WERI-Rb-1 (cell line): ENCODE measurements at regions not wholly inside any gene's neighbourhood (a gene's known extent, or its start where the extent isn't known, plus 50 kb on each side); places are given as distances from the start of the nearest gene placed in this dataset.

Source experiments
- DNase-seq: peaks from one replicate; pipeline ENCODE4 v3.0.0-alpha.2; 2020
- H3K27ac ChIP-seq: fragments of 250-450 bp; sonication (Bioruptor Pico); 2 replicates; pipeline ENCODE4 v1.5.1; 2020; ENCODE audit warnings: mild to moderate bottlenecking, moderate library complexity
- H3K27me3 ChIP-seq: fragments of 250-450 bp; sonication (Bioruptor Pico); 2 replicates; pipeline ENCODE4 v1.5.1; 2021; ENCODE audit warnings: mild to moderate bottlenecking, low read depth, moderate library complexity; ENCODE audit not compliant: insufficient read depth, severe bottlenecking
- H3K36me3 ChIP-seq: fragments of 250-450 bp; sonication (Bioruptor Pico); 2 replicates; pipeline ENCODE4 v1.5.1; 2020; ENCODE audit warnings: mild to moderate bottlenecking, moderate library complexity
- H3K4me3 ChIP-seq: 2 replicates; pipeline ENCODE4 v1.5.1; 2011; ENCODE audit warnings: low read depth, mild to moderate bottlenecking, control low read depth, low read length
- H3K9me3 ChIP-seq: fragments of 250-450 bp; sonication (Bioruptor Pico); 2 replicates; pipeline ENCODE4 v1.5.1; 2021; ENCODE audit warnings: mild to moderate bottlenecking, moderate library complexity; ENCODE audit not compliant: severe bottlenecking
- TF ChIP-seq, protein P1 (sequence below): IDR thresholded peaks from 2 replicates; pipeline ENCODE4 v1.5.1; 2011; ENCODE audit warnings: low read depth, mild to moderate bottlenecking, control low read depth, inconsistent platforms, low read length

DNA sequence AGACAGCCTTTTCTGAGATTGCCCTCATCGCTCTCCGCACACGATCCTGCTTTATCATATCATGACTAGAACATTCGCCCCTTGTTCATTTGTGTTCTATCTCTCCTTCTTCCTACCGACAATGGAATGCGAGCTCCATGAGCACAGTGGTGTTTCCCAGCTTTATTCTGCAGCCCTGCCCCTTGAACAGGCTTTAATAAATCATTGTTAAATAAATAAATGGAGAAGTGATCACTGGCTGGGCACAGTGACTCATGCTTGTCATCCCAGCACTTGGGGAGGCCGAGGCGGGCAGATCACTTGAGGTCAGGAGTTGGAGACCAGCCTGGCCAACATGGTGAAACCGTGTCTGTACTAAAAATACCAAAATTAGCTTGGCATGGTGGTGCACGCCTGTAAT is 1063.3 kb upstream of the EEF2KMT start:
- no peaks in the 10 kb centered on the region for H3K27me3 ChIP-seq
- no peaks in the 10 kb centered on the region for H3K9me3 ChIP-seq
- H3K4me3 ChIP-seq: no peak overlapping the region
- H3K36me3 ChIP-seq: no peaks in the 10 kb centered on the region
- H3K27ac ChIP-seq: no peak overlapping the region
- TF ChIP-seq, protein P1, sequence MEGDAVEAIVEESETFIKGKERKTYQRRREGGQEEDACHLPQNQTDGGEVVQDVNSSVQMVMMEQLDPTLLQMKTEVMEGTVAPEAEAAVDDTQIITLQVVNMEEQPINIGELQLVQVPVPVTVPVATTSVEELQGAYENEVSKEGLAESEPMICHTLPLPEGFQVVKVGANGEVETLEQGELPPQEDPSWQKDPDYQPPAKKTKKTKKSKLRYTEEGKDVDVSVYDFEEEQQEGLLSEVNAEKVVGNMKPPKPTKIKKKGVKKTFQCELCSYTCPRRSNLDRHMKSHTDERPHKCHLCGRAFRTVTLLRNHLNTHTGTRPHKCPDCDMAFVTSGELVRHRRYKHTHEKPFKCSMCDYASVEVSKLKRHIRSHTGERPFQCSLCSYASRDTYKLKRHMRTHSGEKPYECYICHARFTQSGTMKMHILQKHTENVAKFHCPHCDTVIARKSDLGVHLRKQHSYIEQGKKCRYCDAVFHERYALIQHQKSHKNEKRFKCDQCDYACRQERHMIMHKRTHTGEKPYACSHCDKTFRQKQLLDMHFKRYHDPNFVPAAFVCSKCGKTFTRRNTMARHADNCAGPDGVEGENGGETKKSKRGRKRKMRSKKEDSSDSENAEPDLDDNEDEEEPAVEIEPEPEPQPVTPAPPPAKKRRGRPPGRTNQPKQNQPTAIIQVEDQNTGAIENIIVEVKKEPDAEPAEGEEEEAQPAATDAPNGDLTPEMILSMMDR: no peak
- no peak for DNase-seq

DNA sequence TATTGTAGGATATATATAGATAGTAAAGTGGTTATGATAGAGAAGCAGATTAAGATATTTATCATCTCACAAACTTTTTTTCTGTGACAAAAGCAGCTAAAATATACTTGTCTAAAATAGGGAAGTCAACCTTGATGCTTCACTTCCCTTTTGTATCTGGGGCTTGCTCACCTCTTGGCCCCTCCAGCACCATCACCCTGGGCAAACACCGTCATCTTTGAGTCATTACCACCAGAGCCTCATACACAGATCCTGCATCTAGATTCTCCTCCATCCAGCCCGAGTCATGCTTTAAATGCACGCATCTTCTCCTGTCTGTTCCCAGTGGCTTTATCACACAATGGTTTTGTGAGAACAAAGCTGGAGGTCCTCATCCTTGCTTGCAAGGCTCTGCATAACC is 1062.7 kb upstream of the EEF2KMT start:
- H3K36me3 ChIP-seq: no peaks in the 10 kb centered on the region
- TF ChIP-seq, protein P1: no peak
- no peaks in the 10 kb centered on the region for H3K27me3 ChIP-seq
- H3K27ac ChIP-seq: no peak overlapping the region
- H3K9me3 ChIP-seq: no peaks in the 10 kb centered on the region
- no peak overlapping the region for H3K4me3 ChIP-seq
- DNase-seq: no peak

DNA sequence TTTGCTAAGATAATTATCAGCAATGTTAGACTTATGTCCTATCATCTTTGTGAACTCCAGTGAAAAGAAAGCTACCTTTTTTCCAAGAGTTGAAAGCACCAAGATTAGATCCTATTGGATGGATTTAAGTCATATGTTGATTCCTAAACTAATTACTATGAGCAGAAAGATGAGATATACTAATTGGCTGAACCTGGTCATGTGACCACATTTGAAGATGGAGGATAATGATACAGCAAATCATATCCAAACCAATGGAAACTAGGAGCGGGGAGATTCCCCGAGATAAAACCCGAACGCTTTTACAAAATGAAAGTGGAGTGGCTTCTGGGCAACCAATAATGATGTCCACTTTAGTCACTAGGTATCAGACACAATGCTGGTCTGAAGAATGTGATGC is 1060.2 kb upstream of the EEF2KMT start:
- Histone ChIP-seq H3K36me3 (no peaks in the 10 kb centered on the region), H3K27ac (no peak overlapping the region), H3K4me3 (no peak overlapping the region), H3K9me3 (no peaks in the 10 kb centered on the region), H3K27me3 (no peaks in the 10 kb centered on the region)
- TF ChIP-seq, protein P1: no peak
- DNase-seq: no peak

DNA sequence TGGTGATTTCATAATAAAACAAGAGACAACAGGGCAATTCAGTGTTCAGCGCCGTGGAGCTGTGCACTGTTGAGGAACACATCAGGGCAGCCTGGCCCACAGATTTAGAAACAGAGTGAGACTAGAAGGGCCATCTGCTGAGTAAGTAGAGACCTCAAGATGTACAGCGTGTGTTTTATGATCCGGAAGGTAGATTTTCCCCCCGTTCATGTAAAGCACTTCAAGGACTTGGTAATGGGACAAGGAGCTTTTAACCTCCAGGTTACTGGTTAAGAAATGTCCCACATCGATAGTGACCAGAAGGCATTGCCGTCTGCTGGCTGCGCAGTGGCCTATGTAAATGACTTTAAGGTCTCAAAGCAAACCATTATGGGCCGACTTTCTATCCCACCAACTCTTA is 1057.7 kb upstream of the EEF2KMT start:
- Histone ChIP-seq H3K9me3 (no peaks in the 10 kb centered on the region), H3K4me3 (no peak overlapping the region), H3K27me3 (no peaks in the 10 kb centered on the region), H3K27ac (no peak overlapping the region), H3K36me3 (no peaks in the 10 kb centered on the region)
- DNase-seq: no peak
- TF ChIP-seq, protein P1: no peak

DNA sequence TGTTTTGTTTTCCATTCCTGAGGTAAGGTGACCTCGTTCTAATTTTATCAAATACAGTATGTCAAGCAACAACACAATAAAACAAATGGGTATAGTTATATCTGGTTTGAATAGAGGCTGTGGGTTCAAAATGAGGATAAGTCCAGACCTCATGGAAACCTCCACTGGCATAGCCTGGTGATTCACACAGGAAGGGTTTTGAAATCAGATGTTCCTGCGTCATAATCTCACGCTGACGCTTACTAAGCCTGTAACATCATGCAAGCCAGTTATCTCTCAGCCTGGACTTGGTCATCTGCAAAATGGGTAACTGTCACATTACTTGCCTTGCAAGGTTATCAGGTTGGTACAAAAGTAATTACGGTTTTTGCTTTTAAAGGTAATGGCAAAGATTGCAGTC is 1056.3 kb upstream of the EEF2KMT start:
- no peaks in the 10 kb centered on the region for H3K27me3 ChIP-seq
- no peak overlapping the region for H3K27ac ChIP-seq
- no peaks in the 10 kb centered on the region for H3K36me3 ChIP-seq
- TF ChIP-seq, protein P1: no peak
- H3K4me3 ChIP-seq: no peak overlapping the region
- H3K9me3 ChIP-seq: no peaks in the 10 kb centered on the region
- DNase-seq: no peak

DNA sequence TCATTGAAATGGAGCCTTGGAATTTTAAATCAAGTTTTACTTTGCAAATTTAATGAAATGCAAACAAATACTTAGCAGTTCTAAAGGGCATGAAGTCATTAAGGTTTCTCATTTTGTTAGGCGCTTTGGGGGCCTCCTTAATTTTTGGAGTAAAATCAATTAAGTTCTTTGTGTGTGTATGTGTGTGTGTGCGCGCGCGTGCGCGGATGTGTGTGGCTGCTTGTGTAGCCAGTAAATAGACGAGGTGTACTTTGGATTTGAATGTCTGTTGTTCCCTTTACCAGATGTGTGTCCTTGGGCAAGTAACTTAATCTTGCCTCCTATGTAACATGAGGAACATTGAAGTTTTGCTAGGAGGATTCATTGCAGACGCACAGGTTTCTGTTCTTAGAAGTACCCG is 1051.4 kb upstream of the EEF2KMT start:
- Histone ChIP-seq H3K9me3 (no peaks in the 10 kb centered on the region), H3K4me3 (no peak overlapping the region), H3K27me3 (no peaks in the 10 kb centered on the region), H3K27ac (no peak overlapping the region), H3K36me3 (no peaks in the 10 kb centered on the region)
- TF ChIP-seq, protein P1: no peak
- DNase-seq: no peak
